C4-2B (cell line): ENCODE measurements at regions not wholly inside any gene's neighbourhood (a gene's known extent, or its start where the extent isn't known, plus 50 kb on each side); places are given as distances from the start of the nearest gene placed in this dataset.

Experiments
- H3K27ac ChIP-seq: fragments of 450-650 bp; 2 replicates; pipeline ENCODE4 v1.5.1; 2017
- ZFX ChIP-seq: fragments of 450-650 bp; IDR thresholded peaks from 2 replicates; pipeline ENCODE4 v1.6.1; 2017
- TF ChIP-seq, protein P1 (sequence below): fragments of 450-650 bp; conservative IDR thresholded peaks from 2 replicates; pipeline ENCODE4 v1.5.1; 2017; ENCODE audit warnings: mild to moderate bottlenecking

DNA sequence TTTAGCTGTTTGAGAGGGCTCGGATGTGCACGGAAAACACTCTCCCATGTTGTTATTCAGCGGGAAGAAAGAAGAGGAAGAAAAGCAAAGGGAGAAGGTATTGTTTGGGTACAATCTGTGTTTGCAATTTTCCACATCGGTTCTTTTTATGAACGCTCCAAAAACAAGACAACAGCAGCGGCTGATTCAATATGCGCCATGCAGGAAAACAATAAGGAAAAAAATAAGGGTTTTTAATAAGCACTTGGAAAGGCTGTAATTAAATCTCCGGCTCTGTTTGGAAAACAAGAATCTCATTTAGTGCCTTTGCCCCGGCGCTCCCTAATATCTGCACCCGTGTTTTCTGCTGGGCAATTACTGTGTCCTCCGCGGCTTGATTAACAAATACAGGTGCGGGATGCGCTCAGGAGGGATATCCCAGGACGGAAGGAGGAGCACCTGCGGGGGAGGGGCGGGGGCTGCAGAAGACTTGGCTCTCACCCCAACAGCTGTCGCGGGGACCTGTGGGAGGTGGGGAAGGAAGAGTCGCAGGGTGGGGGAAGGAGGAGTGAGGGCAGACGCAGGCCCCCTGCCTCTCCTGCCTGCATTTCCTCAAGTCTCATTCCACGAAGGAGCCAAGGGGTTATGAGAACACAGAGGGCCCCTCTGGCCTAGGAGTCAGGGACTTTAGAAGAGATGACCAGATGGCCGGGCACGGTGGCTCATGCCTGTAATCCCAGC is 181.5 kb upstream of the PODXL start:
- H3K27ac ChIP-seq: no peak overlapping the region
- TF ChIP-seq, protein P1, sequence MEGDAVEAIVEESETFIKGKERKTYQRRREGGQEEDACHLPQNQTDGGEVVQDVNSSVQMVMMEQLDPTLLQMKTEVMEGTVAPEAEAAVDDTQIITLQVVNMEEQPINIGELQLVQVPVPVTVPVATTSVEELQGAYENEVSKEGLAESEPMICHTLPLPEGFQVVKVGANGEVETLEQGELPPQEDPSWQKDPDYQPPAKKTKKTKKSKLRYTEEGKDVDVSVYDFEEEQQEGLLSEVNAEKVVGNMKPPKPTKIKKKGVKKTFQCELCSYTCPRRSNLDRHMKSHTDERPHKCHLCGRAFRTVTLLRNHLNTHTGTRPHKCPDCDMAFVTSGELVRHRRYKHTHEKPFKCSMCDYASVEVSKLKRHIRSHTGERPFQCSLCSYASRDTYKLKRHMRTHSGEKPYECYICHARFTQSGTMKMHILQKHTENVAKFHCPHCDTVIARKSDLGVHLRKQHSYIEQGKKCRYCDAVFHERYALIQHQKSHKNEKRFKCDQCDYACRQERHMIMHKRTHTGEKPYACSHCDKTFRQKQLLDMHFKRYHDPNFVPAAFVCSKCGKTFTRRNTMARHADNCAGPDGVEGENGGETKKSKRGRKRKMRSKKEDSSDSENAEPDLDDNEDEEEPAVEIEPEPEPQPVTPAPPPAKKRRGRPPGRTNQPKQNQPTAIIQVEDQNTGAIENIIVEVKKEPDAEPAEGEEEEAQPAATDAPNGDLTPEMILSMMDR: no peak
- no peak for TF ChIP-seq ZFX

GRCh38 chr7:131735101-131735500 is 178.7 kb upstream of the PODXL start:
- H3K27ac ChIP-seq: no peak overlapping the region
- TF ChIP-seq, protein P1: no peak
- TF ChIP-seq ZFX: no peak

DNA sequence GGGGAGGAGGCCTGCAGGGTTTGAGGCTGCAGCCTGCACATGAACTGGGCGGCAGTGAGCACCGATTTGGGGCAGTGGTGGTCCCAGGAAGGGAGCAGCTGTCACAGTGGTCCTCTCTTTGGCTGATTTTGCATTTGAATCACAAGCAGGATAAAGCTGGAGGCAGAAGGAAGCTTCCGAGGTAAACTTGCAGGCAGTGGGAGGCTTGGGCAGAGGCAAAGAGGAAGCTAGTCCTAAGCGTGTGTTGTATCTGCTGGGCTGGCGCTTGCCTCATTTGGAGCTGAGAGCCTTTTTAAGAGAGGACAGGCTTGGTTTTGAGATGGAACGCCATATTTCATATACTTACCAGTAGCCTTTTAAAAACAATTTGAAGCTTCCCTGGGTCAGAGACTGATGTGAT is 177.2 kb upstream of the PODXL start:
- TF ChIP-seq, protein P1: no peak
- TF ChIP-seq ZFX: no peak

GRCh38 chr7:131727189-131727588 is 170.8 kb upstream of the PODXL start:
- H3K27ac ChIP-seq: no peak overlapping the region
- TF ChIP-seq, protein P1: no peak
- TF ChIP-seq ZFX: no peak

More for the DNA sequence above, 177.2 kb upstream of the PODXL start:
- H3K27ac ChIP-seq: no peak overlapping the region

DNA sequence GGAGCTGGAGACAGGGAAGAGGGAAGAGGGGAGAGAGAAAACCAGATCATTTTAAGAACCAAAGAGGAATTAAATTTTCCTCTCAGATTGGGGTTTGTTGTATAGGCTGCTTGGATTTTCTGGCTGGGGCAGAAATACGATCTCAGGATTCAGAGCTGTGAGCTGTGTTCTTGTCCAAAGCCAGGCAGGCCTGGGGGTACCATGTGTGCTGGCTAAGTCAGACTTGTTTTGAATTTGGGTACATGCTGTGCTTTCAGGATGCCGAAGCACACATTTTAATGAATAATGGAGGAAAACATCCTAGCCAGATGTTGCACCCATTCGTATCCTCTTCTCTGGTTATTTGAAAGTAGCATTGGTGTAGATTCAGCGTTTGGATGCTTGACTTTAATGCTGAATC is 170.3 kb upstream of the PODXL start:
- no peak overlapping the region for H3K27ac ChIP-seq
- TF ChIP-seq, protein P1: no peak

DNA sequence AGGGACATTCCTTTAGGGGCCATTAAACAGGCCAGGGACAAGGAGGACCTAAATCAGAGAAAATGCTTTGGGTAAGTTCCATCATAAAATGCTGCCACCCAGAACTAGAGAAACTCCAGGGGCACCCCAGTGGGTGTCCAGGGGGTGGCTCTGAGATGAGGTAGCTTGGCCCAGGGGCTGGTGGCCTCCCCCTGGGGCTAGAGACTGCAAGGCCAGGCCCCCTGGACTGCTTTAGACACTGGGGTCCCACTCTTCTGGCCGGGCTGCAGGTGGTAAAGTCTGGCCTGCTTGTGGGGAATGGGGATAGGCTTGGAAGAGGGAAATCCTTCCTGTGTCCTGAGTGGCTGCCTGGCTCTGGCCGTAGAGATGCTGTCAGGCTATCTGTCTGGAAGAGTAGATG is 169.6 kb upstream of the PODXL start:
- H3K27ac ChIP-seq: no peak overlapping the region
- TF ChIP-seq, protein P1: no peak
- TF ChIP-seq ZFX: no peak

DNA sequence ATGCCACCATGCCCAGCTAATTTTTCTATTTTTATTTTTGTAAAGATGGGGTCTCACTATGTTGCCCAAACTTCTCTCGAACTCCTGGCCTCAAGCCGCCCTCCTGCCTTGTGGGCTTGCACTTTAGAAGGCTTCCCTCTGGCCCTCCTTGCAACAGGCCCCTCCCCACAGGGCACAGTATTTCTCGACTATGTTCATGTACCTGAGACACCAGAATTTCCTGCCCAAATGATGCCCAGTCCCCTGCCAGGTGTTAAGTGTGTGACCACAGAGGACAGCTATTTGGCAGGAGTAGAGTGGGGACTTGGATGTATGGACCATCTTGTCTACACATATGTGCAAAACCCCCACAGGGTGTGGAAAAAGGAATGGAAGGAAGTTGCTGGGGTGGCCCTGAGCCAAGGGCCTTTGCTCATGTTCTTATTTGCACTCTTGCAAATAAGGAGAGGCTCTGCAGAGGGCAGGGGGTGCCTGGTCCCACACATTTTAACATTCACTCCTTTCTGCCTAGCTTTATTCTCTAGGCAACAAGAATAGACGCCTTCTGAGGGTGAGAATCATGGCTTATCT is 168.4 kb upstream of the PODXL start:
- no peak overlapping the region for H3K27ac ChIP-seq
- TF ChIP-seq ZFX: no peak
- TF ChIP-seq, protein P1: no peak
